H1 (cell line): ENCODE measurements at regions not wholly inside any gene's neighbourhood (a gene's known extent, or its start where the extent isn't known, plus 50 kb on each side); places are given as distances from the start of the nearest gene placed in this dataset.

Experiments used
- CTCF ChIA-PET: fragments of 300-600 bp; sonication (Branson Sonifier 250); formaldehyde crosslinking; loops from one replicate; lab custom pipeline; 2021; ENCODE audit not compliant: partially characterized antibody; lab: Charles Lee
- POLR2A ChIA-PET: fragments of 300-600 bp; sonication (Branson Sonifier 250); formaldehyde crosslinking; loops from one replicate; lab custom pipeline; 2021; ENCODE audit warnings: inconsistent platforms; ENCODE audit not compliant: partially characterized antibody; lab: Charles Lee
- DNase-seq, 2 experiments: peaks; one replicate each; pipeline versions ENCODE4 v3.0.0 to v3.0.0-alpha.2; 2010 to 2022; ENCODE audit warnings: low spot score in 2 of 2, low read depth in 1 of 2, mixed read lengths in 1 of 2
- FAIRE-seq: peaks from 2 replicates; lab custom pipeline; 2011; peaks lifted over from hg19 to GRCh38; lab: Jason Lieb, UNC
- H2AFZ ChIP-seq: 2 replicates; pipeline ENCODE4 v1.8.1; 2012; ENCODE audit warnings: low read length, inconsistent platforms
- H2AK5ac ChIP-seq: 2 replicates; pipeline ENCODE4 v1.6.1; 2013; ENCODE audit warnings: low read depth, low read length
- H2BK120ac ChIP-seq: replicated peaks from 2 replicates; pipeline ENCODE3; 2013; ENCODE audit warnings: low read depth, low read length, inconsistent platforms
- H2BK12ac ChIP-seq: 2 replicates; pipeline ENCODE4 v1.6.1; 2013; ENCODE audit warnings: low read depth, low read length
- H2BK15ac ChIP-seq: 2 replicates; pipeline ENCODE4 v1.6.1; 2013; ENCODE audit warnings: low read length
- H2BK20ac ChIP-seq: 2 replicates; pipeline ENCODE4 v1.6.1; 2013; ENCODE audit warnings: low read length
- H2BK5ac ChIP-seq: 2 replicates; pipeline ENCODE4 v1.6.1; 2013; ENCODE audit warnings: low read depth, low read length
- H3K14ac ChIP-seq: 2 replicates; pipeline ENCODE4 v1.6.1; 2013; ENCODE audit warnings: inconsistent platforms; ENCODE audit not compliant: insufficient read length
- H3K18ac ChIP-seq: 2 replicates; pipeline ENCODE4 v1.6.1; 2013; ENCODE audit warnings: low read length; ENCODE audit errors: extremely low read depth
- H3K23ac ChIP-seq: 2 replicates; pipeline ENCODE4 v1.6.1; 2013; ENCODE audit warnings: inconsistent platforms; ENCODE audit not compliant: insufficient read length
- H3K23me2 ChIP-seq: 2 replicates; pipeline ENCODE4 v1.6.1; 2013; ENCODE audit warnings: low read depth, low read length
- H3K27ac ChIP-seq: 2 replicates; pipeline ENCODE4 v1.6.1; 2011; ENCODE audit warnings: low read depth, low read length, inconsistent platforms
- H3K27me3 ChIP-seq, 4 experiments: replicated peaks in 1 of 4; 1 replicate in 1 of 4; 2 replicates in 3 of 4; pipeline versions ENCODE4 v1.6.1 to v1.8.1; 2011 to 2013; ENCODE audit warnings: low read length in 3 of 4, mild to moderate bottlenecking in 3 of 4, inconsistent platforms in 2 of 4, mixed read lengths in 2 of 4, moderate library complexity in 1 of 4; ENCODE audit not compliant: control insufficient read depth in 3 of 4, insufficient read depth in 3 of 4; ENCODE audit errors: extremely low read depth in 1 of 4
- H3K36me3 ChIP-seq, 4 experiments: 2 replicates each; pipeline versions ENCODE4 v1.6.1 to v1.8.1; 2011 to 2013; ENCODE audit warnings: mild to moderate bottlenecking in 4 of 4, low read length in 3 of 4, moderate library complexity in 2 of 4, control low read depth in 1 of 4, inconsistent platforms in 1 of 4; ENCODE audit not compliant: insufficient read depth in 4 of 4, control insufficient read depth in 2 of 4
- H3K4ac ChIP-seq: replicated peaks from 2 replicates; pipeline ENCODE3; 2013; ENCODE audit warnings: low read length, low read depth, mixed read lengths, inconsistent platforms; ENCODE audit not compliant: insufficient read length
- H3K4me1 ChIP-seq, 4 experiments: replicated peaks in 1 of 4; 1 replicate in 1 of 4; 2 replicates in 3 of 4; pipeline versions ENCODE4 v1.6.1 to v1.8.1; 2011 to 2013; ENCODE audit warnings: low read length in 3 of 4, inconsistent platforms in 2 of 4, mixed read lengths in 1 of 4; ENCODE audit not compliant: insufficient read depth in 4 of 4, control insufficient read depth in 3 of 4
- H3K4me2 ChIP-seq, 2 experiments: 2 replicates each; pipeline versions ENCODE4 v1.6.1 to v1.8.1; 2011 to 2013; ENCODE audit warnings: low read depth in 2 of 2, low read length in 2 of 2, control low read depth in 1 of 2, inconsistent platforms in 1 of 2, mild to moderate bottlenecking in 1 of 2; ENCODE audit not compliant: insufficient read depth in 1 of 2
- H3K4me3 ChIP-seq, 4 experiments: fragments of 200-600, 300-600 bp in 1 of 4; sonication (generic), shearing (Covaris generic), sonication (Bioruptor Twin) in 1 of 4; 2 replicates each; pipeline versions ENCODE4 v1.5.1 to v1.8.1; 2011 to 2016; ENCODE audit warnings: low read length in 4 of 4, low read depth in 3 of 4, control low read depth in 2 of 4, inconsistent platforms in 2 of 4, mild to moderate bottlenecking in 2 of 4, mixed read lengths in 1 of 4, moderate library complexity in 1 of 4; ENCODE audit not compliant: insufficient read depth in 2 of 4; ENCODE audit errors: extremely low read depth in 1 of 4
- H3K56ac ChIP-seq: replicated peaks from 2 replicates; pipeline ENCODE3; 2013; ENCODE audit warnings: low read depth, mild to moderate bottlenecking, mixed read lengths, low read length, inconsistent platforms; ENCODE audit not compliant: insufficient read length
- H3K79me1 ChIP-seq: 2 replicates; pipeline ENCODE4 v1.6.1; 2013; ENCODE audit warnings: low read depth, low read length, control low read depth
- H3K79me2 ChIP-seq, 2 experiments: 2 replicates each; pipeline versions ENCODE4 v1.6.1 to v1.8.1; 2012 to 2013; ENCODE audit warnings: low read length in 2 of 2, mild to moderate bottlenecking in 2 of 2, inconsistent platforms in 1 of 2; ENCODE audit not compliant: insufficient read depth in 2 of 2, control insufficient read depth in 1 of 2
- H3K9ac ChIP-seq, 4 experiments: replicated peaks in 1 of 4; 1 replicate in 1 of 4; 2 replicates in 3 of 4; pipeline versions ENCODE4 v1.6.1 to v1.8.1; 2011 to 2013; ENCODE audit warnings: low read depth in 3 of 4, low read length in 3 of 4, control low read depth in 2 of 4, mild to moderate bottlenecking in 2 of 4, moderate library complexity in 2 of 4, inconsistent platforms in 1 of 4; ENCODE audit errors: extremely low read depth in 1 of 4
- H3K9me3 ChIP-seq, 2 experiments: 2 replicates each; pipeline versions ENCODE4 v1.6.1 to v1.8.1; 2012 to 2013; ENCODE audit warnings: mild to moderate bottlenecking in 2 of 2, moderate library complexity in 2 of 2, control low read depth in 1 of 2, inconsistent platforms in 1 of 2, low read depth in 1 of 2, low read length in 1 of 2, mixed read lengths in 1 of 2; ENCODE audit not compliant: insufficient read depth in 2 of 2
- H4K20me1 ChIP-seq, 2 experiments: replicated peaks in 1 of 2; 2 replicates each; pipeline versions ENCODE3 to v1.8.1; 2011 to 2013; ENCODE audit warnings: inconsistent platforms in 2 of 2, low read length in 2 of 2, mild to moderate bottlenecking in 1 of 2; ENCODE audit not compliant: insufficient read depth in 2 of 2, control insufficient read depth in 1 of 2
- H4K5ac ChIP-seq: 2 replicates; pipeline ENCODE4 v1.6.1; 2013; ENCODE audit warnings: low read length, low read depth, mixed read lengths, inconsistent platforms; ENCODE audit not compliant: insufficient read length
- H4K8ac ChIP-seq: 2 replicates; pipeline ENCODE4 v1.8.0; 2013; ENCODE audit warnings: mild to moderate bottlenecking, moderate library complexity, low read length, inconsistent platforms; ENCODE audit not compliant: insufficient read depth; ENCODE audit errors: extremely low read depth
- H4K91ac ChIP-seq: replicated peaks from 2 replicates; pipeline ENCODE3; 2013; ENCODE audit warnings: low read length, mixed read lengths, inconsistent platforms; ENCODE audit not compliant: insufficient read length
- MAX ChIP-seq: IDR thresholded peaks from 2 replicates; pipeline ENCODE4 v1.6.1; 2012; ENCODE audit warnings: inconsistent platforms
- WGBS, 2 experiments: shearing (Covaris generic) in 1 of 2; methylation state at CpG; one replicate each; pipeline versions ENCODE4 v1.1.6 to v1.1.7; 2013 to 2015; ENCODE audit warnings: low lambda C conversion rate in 2 of 2, mixed read lengths in 2 of 2, inconsistent platforms in 1 of 2, low coverage in 1 of 2, missing lambda C conversion rate in 1 of 2; ENCODE audit not compliant: insufficient replicate concordance in 2 of 2, insufficient coverage in 1 of 2, insufficient read length in 1 of 2; ENCODE audit errors: extremely low coverage in 1 of 2, missing lambda C conversion rate in 1 of 2; 5-methylcytosine and 5-hydroxymethylcytosine counted together

GRCh38 chr14:64649383-64649998 lies 54.7 kb upstream of the PLEKHG3 start:
- 88% methylated on average over 13 of the region's 13 CpGs; no CpG with 5 or more reads in 1 of the 2 experiments for WGBS, 2 experiments
- 0 out of 2 replicates have a peak, but pooled peaks have one; percentile 23 for TF ChIP-seq MAX

More at GRCh38 chr14:64649383-64649998, 54.7 kb upstream of the PLEKHG3 start:
- Histone ChIP-seq H4K8ac (no peak overlapping the region), H2AFZ (no peak overlapping the region), H3K79me2 (no peaks in the 10 kb centered on the region), H3K9me3 (no peaks in the 10 kb centered on the region), H3K27ac (no peak overlapping the region), H4K5ac (no peak overlapping the region), H3K27me3 (no peaks in the 10 kb centered on the region; a peak in 1 of 7 replicates), H3K56ac (no peak overlapping the region), H2AK5ac (peak overlapping the region; percentile 60; the same call in 1 of the 2 replicates), H3K4ac (no peak overlapping the region), H2BK5ac (no peak overlapping the region), H3K23me2 (no peaks in the 10 kb centered on the region), H3K18ac (peak overlapping the region; percentile 9; the same call in 1 of the 2 replicates), H3K9ac (no peak overlapping the region), H3K79me1 (no peaks in the 10 kb centered on the region), H3K23ac (no peak overlapping the region), H4K20me1 (no peaks in the 10 kb centered on the region), H3K14ac (no peak overlapping the region), H2BK15ac (no peak overlapping the region), H4K91ac (peak overlapping the region; percentile 5), H3K36me3 (no peaks in the 10 kb centered on the region), H3K4me3 (no peak overlapping the region), H2BK120ac (no peak overlapping the region), H3K4me2 (no peak overlapping the region), H2BK12ac (peak overlapping the region; percentile 43; the same call in 1 of the 2 replicates), H3K4me1 (peaks cover 3 to 16% (median 11%) of the 10 kb centered on the region in 4 experiments; a peak in 5 of 7 replicates), H2BK20ac (0 out of 2 replicates have a peak overlapping the region, but pooled peaks have one; percentile 83)
- POLR2A ChIA-PET = no interaction called here
- DNase-seq = no peak
- CTCF ChIA-PET = interaction anchor here (0.7 to 1.3 kb wide), 3 partner anchors 14 to 115 kb away, joined by 3 read pairs; no protein-coding TSS in a partner anchor
- no peak for FAIRE-seq
